OCI-LY7 (cell line): ENCODE measurements at regions not wholly inside any gene's neighbourhood (a gene's known extent, or its start where the extent isn't known, plus 50 kb on each side); places are given as distances from the start of the nearest gene placed in this dataset.

Experiments used
- BruUV-seq: library from RNA; stranded (reverse); fragments of 400-500 nt; replicated peaks from 2 replicates; lab custom pipeline; 2021; lab: Mats Ljungman, UMichigan
- CTCF ChIA-PET: fragments of 300-600 bp; sonication (Branson Sonifier 250); formaldehyde crosslinking; loops from one replicate; lab custom pipeline; 2022; ENCODE audit warnings: antibody characterized with exemption; ENCODE audit not compliant: unreplicated experiment; lab: Charles Lee
- POLR2A ChIA-PET: fragments of 300-600 bp; sonication (Branson Sonifier 250); formaldehyde crosslinking; loops from one replicate; lab custom pipeline; 2022; ENCODE audit warnings: antibody characterized with exemption; lab: Charles Lee
- DNase-seq: peaks from one replicate; pipeline ENCODE4 v3.0.0-alpha.2; 2015; ENCODE audit warnings: low spot score
- H2AFZ ChIP-seq: fragments of 200-600 bp; sonication (generic), shearing (Covaris generic); 2 replicates; pipeline ENCODE4 v1.6.1; 2014; ENCODE audit warnings: mild to moderate bottlenecking, antibody characterized with exemption, low read length, moderate library complexity
- H3K27ac ChIP-seq: fragments of 200-600 bp; sonication (generic); 2 replicates; pipeline ENCODE4 v1.5.1; 2014; ENCODE audit warnings: mixed run types, low read depth, mild to moderate bottlenecking, moderate library complexity, low read length, inconsistent platforms; ENCODE audit not compliant: poor library complexity, severe bottlenecking
- H3K36me3 ChIP-seq: fragments of 200-600 bp; sonication (generic); 2 replicates; pipeline ENCODE4 v1.6.1; 2014; ENCODE audit warnings: mild to moderate bottlenecking, antibody characterized with exemption, low read length, moderate library complexity, mixed read lengths; ENCODE audit not compliant: insufficient read depth
- H3K4me1 ChIP-seq: fragments of 200-600 bp; sonication (generic); 2 replicates; pipeline ENCODE4 v1.5.1; 2014; ENCODE audit warnings: mild to moderate bottlenecking, low read length; ENCODE audit not compliant: insufficient read depth, poor library complexity, severe bottlenecking
- H3K4me2 ChIP-seq: fragments of 200-600 bp; sonication (generic); 2 replicates; pipeline ENCODE4 v1.6.1; 2014; ENCODE audit warnings: mild to moderate bottlenecking, low read length
- H3K4me3 ChIP-seq: fragments of 200-600 bp; sonication (generic); 2 replicates; pipeline ENCODE4 v1.5.1; 2014; ENCODE audit warnings: mild to moderate bottlenecking, low read depth, low read length; ENCODE audit not compliant: poor library complexity, severe bottlenecking
- H3K79me2 ChIP-seq: fragments of 200-600 bp; sonication (generic); 2 replicates; pipeline ENCODE4 v1.6.1; 2016; ENCODE audit warnings: low read depth, mild to moderate bottlenecking, low read length, moderate library complexity, mixed read lengths; ENCODE audit not compliant: insufficient read depth
- H3K9me2 ChIP-seq: fragments of 200-600 bp; sonication (generic); 2 replicates; pipeline ENCODE4 v1.6.1; 2016; ENCODE audit warnings: mild to moderate bottlenecking, low read length, mixed read lengths; ENCODE audit not compliant: insufficient read depth
- H3K9me3 ChIP-seq: fragments of 200-600 bp; sonication (generic); 2 replicates; pipeline ENCODE4 v1.6.1; 2014; ENCODE audit warnings: mild to moderate bottlenecking, mixed run types, low read length, mixed read lengths
- H4K20me1 ChIP-seq: fragments of 200-600 bp; sonication (generic); 2 replicates; pipeline ENCODE4 v1.6.1; 2014; ENCODE audit warnings: mild to moderate bottlenecking, antibody characterized with exemption, low read length, moderate library complexity, mixed read lengths; ENCODE audit not compliant: insufficient read depth
- EZH2phosphoT487 ChIP-seq: fragments of 200-600 bp; sonication (generic); IDR thresholded peaks from 2 replicates; pipeline ENCODE4 v1.6.1; 2018; ENCODE audit warnings: low read depth, borderline replicate concordance, mild to moderate bottlenecking, mixed run types, antibody characterized with exemption, low read length, moderate library complexity, mixed read lengths
- intact Hi-C: fragments of 100-400 bp; cut with micrococcal nuclease; formaldehyde crosslinking; loops from one replicate; pipeline ENCODE4 v1.10.0; 2022; ENCODE audit not compliant: unreplicated experiment
- TF ChIP-seq, protein P1 (sequence below): fragments of 200-600 bp; sonication (generic); conservative IDR thresholded peaks from 2 replicates; pipeline ENCODE4 v1.5.1; 2014; ENCODE audit warnings: mild to moderate bottlenecking, antibody characterized with exemption, low read length, moderate library complexity, mixed read lengths

DNA sequence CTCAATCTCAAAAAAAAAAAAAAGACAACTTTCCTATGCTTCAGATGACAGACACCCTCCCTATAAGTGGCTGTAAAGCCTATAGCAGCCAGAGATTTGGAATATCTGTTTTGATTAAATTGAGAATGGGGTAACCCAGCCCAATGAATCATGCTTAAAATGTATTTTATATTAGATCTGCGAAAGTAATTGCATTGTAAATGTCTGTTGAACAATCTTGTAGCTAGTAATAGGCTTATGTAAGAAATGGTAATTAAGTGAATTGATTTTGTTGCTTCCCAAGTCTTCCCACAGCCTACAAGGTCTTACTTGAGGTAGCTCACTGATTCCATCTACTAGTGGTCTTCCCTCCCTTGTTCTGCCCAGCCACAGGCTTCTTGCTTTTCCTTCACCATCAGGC lies 590.7 kb downstream of the ACTL7B start:
- Histone ChIP-seq H3K79me2 (no peaks in the 10 kb centered on the region), H3K4me3 (no peak overlapping the region), H3K9me3 (no peaks in the 10 kb centered on the region), H2AFZ (no peak overlapping the region), H3K36me3 (no peaks in the 10 kb centered on the region), H4K20me1 (no peaks in the 10 kb centered on the region), H3K4me1 (no peaks in the 10 kb centered on the region), H3K4me2 (no peak overlapping the region), H3K9me2 (no peaks in the 10 kb centered on the region), H3K27ac (no peak overlapping the region)
- intact Hi-C loops, result no loop called here
- ChIA-PET CTCF (no interaction called here), POLR2A (interaction anchor here (0.7 to 0.9 kb wide), 2 partner anchors 8 to 125 kb away, joined by 3 to 5 read pairs; no protein-coding TSS in a partner anchor)
- BruUV-seq, result no TSS peak
- TF ChIP-seq EZH2phosphoT487, result no peak
- TF ChIP-seq, protein P1, sequence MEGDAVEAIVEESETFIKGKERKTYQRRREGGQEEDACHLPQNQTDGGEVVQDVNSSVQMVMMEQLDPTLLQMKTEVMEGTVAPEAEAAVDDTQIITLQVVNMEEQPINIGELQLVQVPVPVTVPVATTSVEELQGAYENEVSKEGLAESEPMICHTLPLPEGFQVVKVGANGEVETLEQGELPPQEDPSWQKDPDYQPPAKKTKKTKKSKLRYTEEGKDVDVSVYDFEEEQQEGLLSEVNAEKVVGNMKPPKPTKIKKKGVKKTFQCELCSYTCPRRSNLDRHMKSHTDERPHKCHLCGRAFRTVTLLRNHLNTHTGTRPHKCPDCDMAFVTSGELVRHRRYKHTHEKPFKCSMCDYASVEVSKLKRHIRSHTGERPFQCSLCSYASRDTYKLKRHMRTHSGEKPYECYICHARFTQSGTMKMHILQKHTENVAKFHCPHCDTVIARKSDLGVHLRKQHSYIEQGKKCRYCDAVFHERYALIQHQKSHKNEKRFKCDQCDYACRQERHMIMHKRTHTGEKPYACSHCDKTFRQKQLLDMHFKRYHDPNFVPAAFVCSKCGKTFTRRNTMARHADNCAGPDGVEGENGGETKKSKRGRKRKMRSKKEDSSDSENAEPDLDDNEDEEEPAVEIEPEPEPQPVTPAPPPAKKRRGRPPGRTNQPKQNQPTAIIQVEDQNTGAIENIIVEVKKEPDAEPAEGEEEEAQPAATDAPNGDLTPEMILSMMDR, result no peak
- DNase-seq, result no peak

DNA sequence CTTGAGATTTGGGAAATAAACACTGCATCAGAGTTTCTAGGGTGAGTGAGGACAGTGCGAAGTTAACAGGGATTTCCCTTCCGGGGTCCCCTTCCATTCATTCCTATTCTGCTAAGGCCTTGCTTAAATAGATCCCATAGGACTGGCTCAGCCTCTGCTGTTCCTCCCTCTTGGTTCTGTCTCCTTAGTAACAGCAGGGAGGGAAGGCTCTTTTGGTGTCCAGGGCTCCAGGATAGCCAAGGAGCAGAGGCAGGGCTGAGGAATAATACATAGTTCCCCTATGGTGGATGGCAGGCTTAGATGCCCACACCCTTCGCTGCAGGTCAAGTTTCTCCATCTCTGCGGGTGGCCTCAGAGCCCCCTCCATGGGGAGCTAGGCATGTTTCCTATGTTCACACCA lies 591.7 kb downstream of the ACTL7B start:
- H3K4me3 ChIP-seq, result no peak overlapping the region
- H3K4me1 ChIP-seq, result no peaks in the 10 kb centered on the region
- H4K20me1 ChIP-seq, result no peaks in the 10 kb centered on the region
- no peaks in the 10 kb centered on the region for H3K9me3 ChIP-seq
- no TSS peak for BruUV-seq
- POLR2A ChIA-PET, result interaction anchor here (0.9 kb wide), 1 partner anchor 9 kb away, joined by 3 read pairs; no protein-coding TSS in a partner anchor
- no peaks in the 10 kb centered on the region for H3K36me3 ChIP-seq
- no peak for TF ChIP-seq EZH2phosphoT487
- TF ChIP-seq, protein P1, result no peak
- intact Hi-C loops, result no loop called here
- no peaks in the 10 kb centered on the region for H3K79me2 ChIP-seq
- H2AFZ ChIP-seq, result no peak overlapping the region
- no peak overlapping the region for H3K4me2 ChIP-seq
- CTCF ChIA-PET, result no interaction called here
- DNase-seq, result no peak
- H3K27ac ChIP-seq, result no peak overlapping the region
- no peaks in the 10 kb centered on the region for H3K9me2 ChIP-seq

DNA sequence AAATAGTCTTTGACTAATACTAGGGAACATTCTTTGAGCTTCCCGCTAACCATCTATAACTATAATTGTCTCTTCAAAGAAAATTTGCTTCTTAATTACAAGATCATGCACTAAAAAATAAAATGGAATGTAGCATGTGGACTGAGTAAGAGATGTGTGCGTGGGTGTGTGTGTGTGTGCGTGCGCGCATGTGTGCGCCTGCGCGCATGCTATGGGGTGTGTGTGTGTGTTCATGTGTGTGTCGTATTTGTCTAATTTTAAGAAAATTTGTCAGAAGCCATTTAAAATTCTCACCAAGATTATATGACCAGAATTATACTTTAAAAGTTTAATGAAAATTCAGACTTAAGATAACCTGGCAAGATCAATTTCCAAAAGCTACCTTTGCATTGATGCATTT lies 593.0 kb downstream of the ACTL7B start:
- no peaks in the 10 kb centered on the region for H3K9me3 ChIP-seq
- no peak overlapping the region for H2AFZ ChIP-seq
- no peak for DNase-seq
- H3K9me2 ChIP-seq, result no peaks in the 10 kb centered on the region
- H4K20me1 ChIP-seq, result no peaks in the 10 kb centered on the region
- ChIA-PET CTCF (no interaction called here), POLR2A (no interaction called here)
- H3K79me2 ChIP-seq, result no peaks in the 10 kb centered on the region
- H3K4me3 ChIP-seq, result no peak overlapping the region
- TF ChIP-seq, protein P1, result no peak
- TF ChIP-seq EZH2phosphoT487, result no peak
- intact Hi-C loops, result no loop called here
- no peaks in the 10 kb centered on the region for H3K36me3 ChIP-seq
- H3K4me2 ChIP-seq, result no peak overlapping the region
- H3K27ac ChIP-seq, result no peak overlapping the region
- no TSS peak for BruUV-seq
- H3K4me1 ChIP-seq, result no peaks in the 10 kb centered on the region
